HG03280 (cell line): ENCODE measurements at regions not wholly inside any gene's neighbourhood (a gene's known extent, or its start where the extent isn't known, plus 50 kb on each side); places are given as distances from the start of the nearest gene placed in this dataset.
"Not testable (repeated sequence)": the region's sequence is repeated elsewhere in the genome, so short reads cannot be mapped to it uniquely, and the experiment has no call there.

Source experiments
- ATAC-seq: cut with Tn5 transposase; IDR thresholded peaks from one replicate; pipeline ENCODE4 v1.9.1; 2021; ENCODE audit warnings: mild to moderate bottlenecking, moderate library complexity; ENCODE audit not compliant: unreplicated experiment

DNA sequence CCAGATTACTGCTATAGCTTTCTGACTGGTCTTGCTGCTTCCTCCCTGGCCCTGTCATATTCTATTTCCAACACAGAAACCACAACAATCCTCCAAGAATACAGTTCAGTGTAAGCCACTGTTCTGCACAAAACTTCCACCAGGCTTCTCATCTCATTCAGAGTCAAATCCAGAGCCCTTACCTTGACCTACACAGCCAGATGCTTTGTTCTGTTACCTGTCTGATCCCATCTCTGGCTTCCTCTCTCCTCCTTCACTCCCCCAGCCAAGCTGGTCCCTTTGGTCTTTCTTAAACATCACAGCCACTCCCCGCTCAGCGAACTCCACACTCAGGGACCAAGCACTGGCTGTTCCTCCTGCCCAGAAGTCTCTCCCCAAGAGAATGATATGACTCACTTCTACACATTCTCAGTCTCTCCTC lies 84.8 kb upstream of the BMP2K start:
- ATAC-seq: no peak

DNA sequence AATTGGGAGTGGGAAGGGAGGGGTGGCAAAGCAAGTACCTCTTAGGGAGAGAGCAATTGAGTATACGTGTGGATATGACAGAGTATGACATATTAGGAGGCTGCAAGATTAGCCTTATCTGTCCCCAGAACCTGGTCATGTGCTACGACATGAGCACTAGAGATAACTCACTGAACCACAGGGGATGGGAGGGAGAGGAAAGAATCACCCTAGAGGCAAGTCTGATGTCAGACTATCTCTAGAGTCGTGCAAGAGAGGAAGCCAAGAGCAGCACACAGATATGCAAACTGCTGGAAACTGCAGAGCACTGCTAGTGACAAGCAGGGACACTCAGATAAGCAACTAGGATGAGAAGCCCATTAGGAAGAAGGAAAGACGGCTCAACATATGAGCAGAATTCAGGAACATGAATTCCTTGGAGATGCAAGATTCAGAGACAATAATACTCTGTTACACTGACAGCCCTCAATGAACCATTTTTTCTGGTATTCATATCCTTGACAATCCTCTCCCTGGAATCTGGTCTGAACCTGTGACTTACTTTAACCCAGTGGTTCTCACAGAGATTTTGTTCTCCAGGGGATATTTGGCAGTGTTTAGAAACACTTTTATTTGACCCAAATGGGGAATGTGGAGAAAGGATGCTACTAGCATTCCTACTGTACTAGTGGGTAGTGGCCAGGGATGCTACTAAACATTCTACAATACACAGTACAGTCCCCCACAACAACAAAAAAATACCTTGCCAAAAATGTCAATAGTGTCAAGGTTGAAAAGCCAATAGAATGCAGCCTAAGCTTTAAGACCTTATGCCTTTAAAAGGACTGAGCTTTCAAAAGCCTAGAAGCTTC lies 84.0 kb upstream of the BMP2K start:
- ATAC-seq: no peak

DNA sequence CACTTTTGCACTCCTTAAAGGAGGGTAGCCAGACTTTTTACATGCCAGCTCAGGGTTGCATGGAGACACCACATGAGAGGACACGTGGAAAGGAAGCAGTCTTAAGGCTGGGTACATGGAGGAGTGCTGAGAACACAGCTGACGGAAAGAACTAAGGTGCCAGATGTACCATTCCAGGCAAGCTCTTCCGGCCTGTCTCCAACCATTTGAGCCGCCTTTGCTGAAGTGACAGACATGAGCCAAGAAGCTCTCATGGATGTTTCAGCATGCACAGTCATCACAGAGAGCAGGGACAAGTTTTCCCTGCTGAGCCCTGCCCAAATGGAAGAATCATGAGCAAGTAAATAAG lies 83.4 kb upstream of the BMP2K start:
- ATAC-seq: no peak

DNA sequence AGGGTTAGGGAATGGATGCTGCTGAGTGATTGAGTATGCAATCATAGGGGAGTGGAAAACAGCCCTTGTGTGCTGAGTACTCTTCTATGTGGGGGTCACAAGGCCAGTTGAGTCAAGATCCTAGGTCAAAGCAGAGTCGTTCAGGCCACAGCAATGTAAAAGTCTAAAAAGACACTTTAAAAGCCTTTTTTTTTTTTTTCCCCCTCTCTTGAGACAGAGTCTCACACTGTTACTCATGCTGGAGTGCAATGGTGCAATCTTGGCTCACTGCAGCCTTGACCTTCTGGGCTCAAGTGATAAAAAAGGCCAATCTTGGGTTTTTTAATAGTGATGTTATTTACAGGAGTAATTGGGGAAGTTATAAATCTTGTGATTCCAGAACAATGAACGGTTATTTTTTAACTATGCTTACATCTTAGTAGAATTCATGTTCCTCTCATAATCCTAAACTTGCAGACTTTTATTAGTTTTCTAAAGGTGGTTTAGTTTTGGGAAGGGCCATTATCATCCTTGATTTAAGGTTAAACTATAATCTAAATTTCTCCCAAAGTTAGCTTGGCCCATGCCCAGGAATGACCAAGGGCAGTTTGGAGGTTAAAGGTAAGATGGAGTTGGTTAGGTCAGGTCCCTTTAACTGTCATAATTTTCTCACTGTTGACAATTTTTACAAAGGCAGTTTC lies 82.2 kb upstream of the BMP2K start:
- no peak for ATAC-seq

DNA sequence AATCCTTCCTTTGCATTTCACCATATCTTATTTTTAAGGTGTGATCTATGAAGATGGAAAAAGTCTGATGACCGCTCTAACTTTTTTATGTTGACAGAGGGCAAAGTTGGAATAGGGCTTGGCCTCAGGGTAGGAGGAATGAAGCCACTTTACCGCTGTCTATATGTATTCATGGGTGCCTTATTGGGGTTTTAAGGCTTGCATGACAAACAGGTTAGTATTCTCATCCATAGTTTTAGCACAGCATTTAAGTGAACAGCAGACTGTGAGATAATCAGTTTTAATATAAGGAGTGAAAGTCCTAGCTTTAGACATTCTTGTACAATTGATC lies 81.7 kb upstream of the BMP2K start:
- no peak for ATAC-seq

DNA sequence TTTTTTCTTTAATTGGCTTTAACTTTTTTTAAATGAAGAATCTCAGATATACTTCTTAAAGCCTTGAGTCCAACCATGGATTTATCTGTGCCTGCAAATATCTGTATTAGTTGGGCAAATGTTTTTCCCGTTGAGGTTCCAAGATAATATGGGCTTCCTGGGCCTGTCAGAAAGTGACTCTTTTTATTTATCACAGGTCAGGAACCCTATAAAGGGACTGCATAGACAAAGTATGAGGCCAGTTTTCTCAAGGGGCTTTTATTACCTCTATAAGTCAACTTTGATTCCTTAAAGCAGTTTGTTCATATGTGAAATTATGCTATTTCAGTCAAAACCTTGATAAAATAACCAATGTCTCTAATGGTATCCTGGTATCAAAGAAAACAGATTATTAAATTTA lies 80.2 kb upstream of the BMP2K start:
- ATAC-seq: no peak

DNA sequence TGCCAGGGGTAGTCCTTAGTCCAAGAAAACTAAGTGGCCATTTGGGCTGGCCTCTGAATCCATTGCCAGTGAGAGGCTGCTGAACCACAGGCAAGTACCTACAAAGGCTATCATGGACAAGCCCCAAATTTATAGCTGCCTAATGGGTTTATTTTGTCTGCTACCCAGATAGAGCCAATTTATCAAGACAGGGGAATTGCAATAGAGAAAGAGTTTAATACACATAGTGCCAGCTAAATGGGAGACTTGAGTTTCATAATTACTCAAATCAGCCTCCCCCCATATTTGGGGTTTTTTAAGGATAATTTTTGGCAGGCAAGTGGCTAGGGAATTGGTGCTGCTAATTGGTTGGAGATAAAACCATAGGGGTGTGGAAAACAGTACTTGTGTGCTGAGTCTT lies 73.1 kb upstream of the BMP2K start:
- no peak for ATAC-seq

DNA sequence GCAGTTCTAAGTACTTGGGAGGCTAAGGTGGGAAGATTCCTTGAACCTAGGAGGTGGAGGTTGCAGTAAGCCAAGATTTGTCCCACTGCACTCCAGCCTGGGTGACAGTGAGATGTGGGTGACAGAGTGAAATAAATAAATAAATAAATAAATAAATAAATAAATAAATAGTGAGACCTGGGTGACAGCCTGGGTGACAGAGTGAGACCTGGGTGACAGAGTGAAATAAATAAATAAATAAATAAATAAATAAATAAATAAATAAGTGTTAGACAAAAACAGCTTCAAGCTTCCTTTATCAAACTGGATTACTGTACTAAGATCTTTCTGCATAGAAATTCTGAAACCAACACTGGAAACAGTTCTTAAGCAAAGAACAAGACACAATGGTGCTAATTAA lies 71.8 kb upstream of the BMP2K start:
- no peak for ATAC-seq

DNA sequence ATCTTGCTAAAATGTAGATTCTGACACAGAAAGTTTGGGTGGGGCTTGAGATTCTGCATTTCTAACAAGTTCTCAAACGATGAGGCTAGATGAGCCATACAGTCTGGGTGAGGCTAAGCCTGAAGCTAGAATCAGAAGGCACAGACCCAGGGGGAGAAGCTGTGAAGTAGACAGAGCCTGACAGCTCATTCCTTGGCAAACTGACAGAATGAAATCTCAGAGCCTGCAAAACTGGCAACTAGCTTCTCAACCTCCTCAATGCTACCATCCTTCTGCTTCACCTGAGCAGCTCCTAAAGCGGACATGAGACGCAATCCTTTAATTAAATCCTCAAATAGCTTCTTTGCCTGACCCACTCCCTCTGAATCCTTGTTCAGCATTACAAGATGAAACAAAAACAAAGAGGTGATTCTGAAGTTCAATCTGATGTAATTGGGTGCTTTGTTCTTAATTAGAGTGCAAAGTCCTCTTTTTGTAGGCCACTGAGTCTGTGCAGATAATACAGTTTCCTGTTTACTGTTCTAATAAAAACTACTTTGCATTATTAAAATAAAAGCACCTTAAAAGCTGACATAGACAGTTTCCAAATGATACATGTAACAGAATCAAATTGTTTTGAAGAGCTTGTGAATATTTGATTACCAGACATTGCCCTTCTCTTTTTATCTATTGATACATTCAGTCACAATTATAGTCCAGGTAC lies 71.0 kb upstream of the BMP2K start:
- no peak for ATAC-seq

DNA sequence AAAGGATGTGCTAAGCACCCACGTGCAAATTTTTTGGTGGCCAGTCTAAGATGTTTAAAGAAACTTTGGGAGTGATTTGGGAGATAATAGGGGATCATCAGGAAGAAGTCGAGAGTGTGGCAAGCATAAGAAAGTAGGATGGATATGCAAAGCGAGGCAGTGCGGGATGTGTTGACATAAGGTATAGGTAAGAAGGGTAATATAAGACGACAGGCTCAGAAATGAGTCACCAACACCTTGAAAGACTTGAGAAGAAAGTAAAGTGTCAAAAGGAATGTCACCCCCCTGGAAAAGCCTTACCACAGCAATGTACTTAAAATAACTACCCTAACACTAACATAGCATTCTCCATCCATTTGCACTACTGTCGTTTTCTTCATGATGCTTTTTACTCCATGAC lies 69.8 kb upstream of the BMP2K start:
- no peak for ATAC-seq

DNA sequence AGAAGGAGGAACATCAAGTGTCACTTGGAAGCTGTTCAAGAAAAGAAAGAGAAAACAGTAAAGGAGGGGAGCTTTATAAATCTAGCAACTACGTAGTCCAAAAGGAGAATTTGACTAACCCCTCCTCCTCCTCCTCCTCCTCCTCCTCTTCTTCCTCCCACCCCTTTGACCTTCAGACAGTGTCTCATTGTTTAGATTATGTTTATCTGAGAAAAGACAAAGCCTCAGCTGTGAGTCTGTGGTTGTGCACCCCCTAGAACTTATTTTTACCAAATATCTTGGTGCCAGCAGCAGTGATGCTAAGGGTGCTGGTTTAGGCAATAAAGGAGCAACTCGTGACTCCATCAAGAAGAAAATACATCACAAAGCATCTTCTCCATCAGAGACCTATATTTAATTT lies 68.9 kb upstream of the BMP2K start:
- no peak for ATAC-seq

DNA sequence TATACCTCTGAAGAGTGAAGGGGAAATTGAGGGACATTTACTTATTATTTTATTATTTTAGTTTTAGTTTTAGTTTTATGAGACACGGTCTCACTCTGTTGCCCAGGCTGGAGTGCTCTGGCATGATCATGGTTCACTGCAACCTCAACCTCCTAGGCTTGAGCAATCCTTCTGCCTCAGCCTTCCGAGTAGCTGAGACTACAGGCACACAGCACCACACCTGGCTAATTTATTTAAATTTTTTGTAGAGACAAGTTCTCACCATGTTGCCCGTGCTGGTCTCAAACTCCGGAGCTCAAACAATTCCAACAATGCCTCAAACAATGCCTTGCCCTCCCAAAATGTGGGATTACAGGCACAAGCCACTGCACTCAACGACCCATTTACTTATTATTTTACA lies 68.4 kb upstream of the BMP2K start:
- ATAC-seq: no peak

DNA sequence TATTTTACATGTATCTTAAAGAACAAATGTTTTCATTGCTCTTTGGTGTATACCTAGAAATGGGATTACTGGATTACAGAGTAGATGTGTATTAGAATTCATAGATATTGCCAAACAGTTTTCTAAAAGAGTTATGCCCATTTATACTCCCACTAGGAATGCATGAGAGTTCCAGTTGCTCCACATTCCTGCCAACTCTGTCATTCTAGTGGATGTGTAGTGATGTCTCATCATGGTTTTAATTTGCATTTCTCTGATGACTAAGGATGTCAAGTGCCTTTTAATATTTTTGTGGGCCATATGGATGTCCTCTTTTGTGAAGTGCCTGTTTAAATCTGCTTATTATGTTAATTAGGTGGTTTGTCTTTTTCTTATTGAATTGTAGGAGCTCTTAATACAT lies 65.6 kb upstream of the BMP2K start:
- no peak for ATAC-seq

DNA sequence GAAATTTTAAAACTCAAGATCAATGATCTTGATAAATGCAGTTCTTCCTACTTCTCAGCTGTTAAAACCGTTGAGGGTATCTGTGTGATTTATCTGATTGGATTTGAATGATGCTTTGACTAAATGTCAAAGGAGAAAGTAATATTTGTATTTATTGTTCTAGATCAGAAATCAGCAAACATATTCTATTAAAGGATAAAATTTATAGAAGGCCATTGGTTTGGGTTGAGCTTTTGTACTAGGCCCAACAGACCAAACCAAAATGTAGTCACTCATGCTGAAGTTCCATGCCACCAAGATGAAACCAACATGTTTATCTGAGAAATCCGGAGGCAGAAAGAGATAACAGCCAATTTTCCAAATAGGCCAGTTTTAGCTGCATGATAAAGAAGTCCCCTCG lies 64.5 kb upstream of the BMP2K start:
- no peak for ATAC-seq

DNA sequence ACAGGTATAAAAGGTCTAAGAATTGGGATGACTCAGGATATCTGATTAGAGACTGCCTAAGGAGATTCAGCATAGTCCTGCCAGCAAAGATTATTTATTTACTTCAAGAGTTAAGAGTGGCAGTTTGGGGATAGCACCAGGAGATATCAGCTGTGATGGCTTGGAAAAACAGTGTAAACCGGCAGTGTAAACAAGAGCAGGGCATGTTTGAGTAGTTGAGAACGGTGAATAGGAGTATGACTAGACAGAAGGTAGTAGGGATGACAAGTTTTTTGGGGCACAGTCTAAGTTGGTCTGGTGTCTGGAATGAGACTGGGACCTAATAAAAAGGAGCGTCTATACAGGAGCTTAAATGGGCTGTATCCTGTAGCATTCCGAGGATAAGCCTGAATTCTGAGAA lies 61.6 kb upstream of the BMP2K start:
- not testable (repeated sequence) for ATAC-seq

DNA sequence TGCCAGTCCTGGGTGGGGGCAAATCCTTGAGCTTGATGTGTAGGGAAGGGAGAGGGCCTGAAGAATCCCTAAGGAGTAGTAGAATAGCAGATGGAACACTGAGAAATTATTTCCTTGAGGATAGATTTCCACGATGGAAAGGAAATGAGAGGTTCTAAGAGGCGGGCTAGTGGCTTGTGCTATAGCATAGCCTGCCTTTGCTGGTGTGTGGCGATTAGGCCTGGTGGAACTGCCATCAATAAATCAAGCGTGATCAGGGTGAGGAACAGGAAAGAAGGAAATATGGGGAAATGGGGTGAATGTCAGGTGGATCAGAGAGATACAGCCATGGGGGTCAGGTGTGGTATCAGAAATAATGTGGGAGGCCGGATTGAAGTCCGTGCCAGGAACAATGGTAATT lies 60.8 kb upstream of the BMP2K start:
- not testable (repeated sequence) for ATAC-seq

DNA sequence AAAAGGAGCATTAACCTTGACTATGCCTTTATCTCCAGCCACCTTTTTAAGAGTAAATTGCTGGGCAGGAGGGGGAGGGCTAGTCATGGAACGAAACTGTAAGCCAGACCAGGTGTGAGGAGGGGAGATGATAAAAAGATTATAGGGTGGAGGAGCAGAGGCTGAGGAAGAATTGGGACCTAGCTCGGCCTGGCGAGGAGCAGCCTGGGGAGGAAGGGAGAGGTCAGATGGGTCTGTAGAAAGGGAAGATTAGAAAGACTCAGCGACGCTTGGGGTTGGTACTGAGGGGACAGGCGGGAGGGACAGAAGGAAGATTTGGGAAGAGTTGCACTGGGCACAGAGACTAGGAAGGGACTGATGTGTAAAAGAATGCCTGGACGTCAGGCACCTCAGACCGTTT lies 58.4 kb upstream of the BMP2K start:
- ATAC-seq: not testable (repeated sequence)

DNA sequence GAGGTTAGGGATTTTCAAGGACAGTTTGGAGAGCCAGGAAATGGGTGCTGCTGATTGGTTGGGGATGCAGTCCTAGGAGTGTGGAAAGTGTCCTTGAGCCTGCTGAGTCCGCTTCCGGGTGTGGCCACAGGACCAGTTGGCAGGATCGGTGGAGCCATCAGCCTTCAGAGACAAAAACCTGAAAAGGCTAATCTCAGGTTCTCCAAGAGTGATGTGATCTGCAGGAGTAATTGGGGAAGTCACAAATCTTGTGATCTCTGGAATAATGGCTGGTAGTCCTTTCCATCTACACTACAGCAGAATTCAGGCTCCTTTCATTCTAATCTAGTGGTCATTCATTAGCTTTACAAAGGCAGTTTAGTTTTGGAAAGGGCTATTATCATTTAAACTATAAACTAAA lies 55.9 kb upstream of the BMP2K start:
- no peak for ATAC-seq

DNA sequence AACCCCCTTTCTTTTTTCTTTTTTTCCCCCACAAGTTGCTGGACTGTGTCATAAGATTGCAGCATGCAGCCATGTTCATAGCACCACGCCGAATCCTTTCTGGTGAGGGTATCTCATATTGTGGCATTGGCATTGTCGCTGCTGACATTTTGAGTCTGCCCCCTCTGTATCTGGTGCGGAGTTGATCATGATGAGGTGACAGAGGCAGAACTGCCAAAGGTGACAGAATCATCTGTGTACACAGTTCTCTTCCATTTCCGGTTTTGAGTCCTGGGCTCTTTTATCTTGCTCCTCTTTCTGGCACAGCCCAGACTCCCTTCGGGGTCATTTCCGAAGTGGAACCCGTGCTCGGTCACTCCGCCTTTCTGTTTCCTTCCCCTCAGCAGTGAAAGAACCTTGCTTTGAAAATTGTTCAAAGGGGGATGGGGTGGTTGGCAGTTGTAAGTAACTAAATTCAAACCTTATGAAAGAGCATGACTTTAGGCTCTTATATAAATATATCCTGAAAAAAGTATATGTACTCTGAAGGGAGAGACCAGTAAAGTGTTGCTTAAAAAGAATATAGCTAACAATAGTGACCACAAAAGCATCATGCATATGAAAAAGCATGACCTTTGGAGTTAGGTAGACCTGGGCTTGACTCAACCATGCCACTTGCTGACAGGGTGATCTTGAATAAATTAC lies 55.0 kb upstream of the BMP2K start:
- no peak for ATAC-seq

DNA sequence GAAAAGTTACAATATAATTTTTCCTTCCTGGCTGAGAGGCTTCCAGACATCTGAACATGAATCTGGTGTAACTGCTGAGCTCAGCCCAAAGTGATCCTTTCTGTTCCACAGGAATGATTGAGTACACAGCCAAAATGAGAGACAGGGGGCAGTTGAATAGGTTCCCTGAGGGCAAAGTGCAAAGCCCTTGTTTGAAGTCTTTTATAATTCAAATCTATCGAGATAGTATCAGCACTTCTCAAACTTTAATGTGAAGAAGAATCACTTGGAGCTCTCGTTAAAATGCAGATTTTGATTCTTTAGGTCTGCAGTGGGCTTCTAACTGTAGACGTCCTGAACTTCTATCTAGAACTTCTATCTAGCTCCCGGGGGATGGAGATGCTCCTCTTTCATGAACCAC lies 54.4 kb upstream of the BMP2K start:
- no peak for ATAC-seq

DNA sequence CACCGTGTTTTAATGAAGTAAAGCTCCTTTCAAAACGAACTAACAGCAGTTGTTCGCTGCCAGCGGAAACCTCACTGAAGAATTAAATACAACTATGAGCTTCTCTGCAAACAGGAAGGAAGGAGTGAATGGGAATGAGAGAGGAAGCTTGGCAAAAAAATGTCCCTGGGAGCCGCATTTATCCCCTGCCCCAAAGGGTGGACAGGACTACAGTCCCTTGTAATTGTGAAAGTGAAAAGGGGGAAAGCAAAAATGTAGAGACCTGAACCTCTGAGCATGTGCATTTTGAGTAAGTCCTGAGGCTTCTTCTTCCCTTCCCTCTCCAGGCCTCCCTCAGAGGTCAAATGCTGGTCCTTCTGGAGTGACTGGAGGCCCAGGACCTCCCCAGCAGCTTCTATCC lies 53.8 kb upstream of the BMP2K start:
- no peak for ATAC-seq

DNA sequence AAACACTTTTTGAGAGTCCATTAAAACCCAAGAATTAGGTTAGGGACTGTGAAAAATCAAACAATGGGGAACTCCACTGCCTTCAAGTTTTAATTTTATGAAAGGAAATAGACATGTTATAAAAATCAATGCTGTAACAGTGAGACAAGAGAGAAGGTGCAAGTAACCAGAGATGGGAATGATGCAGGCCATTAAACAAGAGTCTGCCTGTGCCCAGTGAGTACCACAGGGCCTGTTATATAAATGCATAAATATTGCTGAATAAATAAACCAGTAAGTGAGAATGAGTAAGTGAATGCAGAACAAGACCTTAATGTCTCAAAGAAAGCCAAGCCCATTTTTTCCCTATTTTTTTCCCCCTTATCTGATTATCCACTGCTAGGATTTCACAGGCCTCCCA lies 53.3 kb upstream of the BMP2K start:
- ATAC-seq: no peak
